AG04449 (cell line): ENCODE measurements at regions not wholly inside any gene's neighbourhood (a gene's known extent, or its start where the extent isn't known, plus 50 kb on each side); places are given as distances from the start of the nearest gene placed in this dataset.

Experiments
- CTCF ChIA-PET: fragments of 350-600 bp; formaldehyde crosslinking; extraction: SDS; loops from one replicate; lab custom pipeline; 2021; ENCODE audit warnings: antibody characterized with exemption; lab: Yijun Ruan, JAX
- POLR2A ChIA-PET: fragments of 400-600, 350-600 bp; formaldehyde crosslinking; extraction: SDS; loops from one replicate; lab custom pipeline; 2020; ENCODE audit warnings: antibody characterized with exemption, inconsistent platforms; lab: Yijun Ruan, JAX
- DNase-seq: peaks from one replicate; pipeline ENCODE4 v3.0.0-alpha.2; 2010; ENCODE audit warnings: low read depth, low spot score
- H3K4me3 ChIP-seq: 2 replicates; pipeline ENCODE4 v1.5.1; 2011; ENCODE audit warnings: low read depth, mild to moderate bottlenecking, control low read depth, low read length
- TF ChIP-seq, protein P1 (sequence below): IDR thresholded peaks from one replicate; pipeline ENCODE4 v1.5.1; 2011; ENCODE audit warnings: mild to moderate bottlenecking, moderate library complexity, low read length, control low read depth, inconsistent platforms; ENCODE audit not compliant: insufficient read depth; ENCODE audit errors: missing control alignments

DNA sequence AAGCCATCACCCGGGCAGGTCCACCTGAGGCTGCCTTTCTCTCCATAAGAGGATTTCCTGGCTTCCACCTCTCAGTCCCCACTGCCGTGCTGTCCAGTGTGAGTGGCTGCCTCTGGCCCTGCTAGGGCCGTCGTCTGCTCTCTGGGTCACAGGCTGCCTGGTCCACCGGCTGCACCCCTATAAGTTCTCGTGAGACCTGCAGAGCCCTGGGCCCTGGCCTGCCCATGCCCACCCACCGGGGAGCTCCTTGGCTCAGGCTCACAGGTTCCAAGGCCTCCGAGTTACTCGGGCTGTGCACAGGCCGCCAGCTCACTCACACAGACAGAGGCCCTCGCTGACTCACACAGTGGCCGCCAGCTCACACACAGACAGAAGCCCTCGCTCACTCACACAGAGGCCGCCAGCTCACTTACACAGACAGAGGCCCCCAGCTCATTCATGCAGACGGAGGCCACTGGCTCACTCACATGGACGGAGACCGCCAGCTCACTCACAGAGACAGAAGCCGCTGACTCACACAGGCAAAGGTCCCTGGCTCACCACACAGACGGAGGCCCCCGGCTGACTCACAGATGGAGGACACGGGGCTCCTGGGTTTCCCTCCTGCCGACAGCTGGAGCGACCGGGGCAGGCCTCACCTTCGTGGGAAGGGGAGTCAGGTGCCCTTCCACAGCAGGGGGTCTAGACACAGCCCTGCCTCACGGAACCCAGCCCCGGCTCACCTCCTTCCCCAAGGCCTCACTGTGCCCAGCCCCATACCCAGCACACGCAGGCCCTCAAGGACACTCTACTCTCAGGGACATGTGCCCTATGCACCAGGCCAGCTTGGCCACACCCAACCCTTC lies 334.1 kb upstream of the MYT1L start:
- ChIA-PET POLR2A (no interaction called here), CTCF (no interaction called here)
- no peak overlapping the region for H3K4me3 ChIP-seq
- TF ChIP-seq, protein P1, sequence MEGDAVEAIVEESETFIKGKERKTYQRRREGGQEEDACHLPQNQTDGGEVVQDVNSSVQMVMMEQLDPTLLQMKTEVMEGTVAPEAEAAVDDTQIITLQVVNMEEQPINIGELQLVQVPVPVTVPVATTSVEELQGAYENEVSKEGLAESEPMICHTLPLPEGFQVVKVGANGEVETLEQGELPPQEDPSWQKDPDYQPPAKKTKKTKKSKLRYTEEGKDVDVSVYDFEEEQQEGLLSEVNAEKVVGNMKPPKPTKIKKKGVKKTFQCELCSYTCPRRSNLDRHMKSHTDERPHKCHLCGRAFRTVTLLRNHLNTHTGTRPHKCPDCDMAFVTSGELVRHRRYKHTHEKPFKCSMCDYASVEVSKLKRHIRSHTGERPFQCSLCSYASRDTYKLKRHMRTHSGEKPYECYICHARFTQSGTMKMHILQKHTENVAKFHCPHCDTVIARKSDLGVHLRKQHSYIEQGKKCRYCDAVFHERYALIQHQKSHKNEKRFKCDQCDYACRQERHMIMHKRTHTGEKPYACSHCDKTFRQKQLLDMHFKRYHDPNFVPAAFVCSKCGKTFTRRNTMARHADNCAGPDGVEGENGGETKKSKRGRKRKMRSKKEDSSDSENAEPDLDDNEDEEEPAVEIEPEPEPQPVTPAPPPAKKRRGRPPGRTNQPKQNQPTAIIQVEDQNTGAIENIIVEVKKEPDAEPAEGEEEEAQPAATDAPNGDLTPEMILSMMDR, result no peak
- DNase-seq, result peak; percentile 23

DNA sequence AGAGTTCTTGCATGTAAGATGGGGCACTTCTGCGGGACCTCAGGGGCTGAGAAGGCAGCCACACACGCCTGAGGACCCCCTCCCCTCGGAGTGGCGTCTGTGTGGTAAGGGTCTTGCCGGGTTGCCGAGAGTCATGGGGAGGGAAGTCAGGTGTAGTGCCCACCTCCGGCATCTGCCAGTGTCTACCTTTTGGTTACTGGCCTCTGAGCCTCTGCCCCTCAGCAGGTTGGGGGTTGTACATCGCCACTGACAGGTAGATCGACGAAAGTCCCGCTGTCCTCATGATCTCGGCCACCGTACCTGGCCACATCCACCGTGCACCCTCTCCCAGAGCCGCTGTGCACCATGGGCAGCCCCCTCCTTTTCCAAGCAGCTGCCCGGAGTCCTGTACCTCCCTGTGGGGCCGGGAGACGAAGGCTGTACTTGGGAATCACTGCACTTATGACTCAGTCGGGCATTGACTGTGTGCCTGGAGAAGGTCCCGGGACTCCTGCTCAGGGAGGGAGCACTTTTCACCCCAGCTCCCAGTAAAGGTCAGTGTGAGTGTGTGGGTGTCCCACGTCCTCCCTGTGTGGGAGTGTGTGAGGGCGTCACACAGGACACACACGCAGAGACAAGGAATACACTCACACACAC lies 332.4 kb upstream of the MYT1L start:
- ChIA-PET POLR2A (no interaction called here), CTCF (no interaction called here)
- H3K4me3 ChIP-seq, result no peak overlapping the region
- TF ChIP-seq, protein P1, result no peak
- no peak for DNase-seq

DNA sequence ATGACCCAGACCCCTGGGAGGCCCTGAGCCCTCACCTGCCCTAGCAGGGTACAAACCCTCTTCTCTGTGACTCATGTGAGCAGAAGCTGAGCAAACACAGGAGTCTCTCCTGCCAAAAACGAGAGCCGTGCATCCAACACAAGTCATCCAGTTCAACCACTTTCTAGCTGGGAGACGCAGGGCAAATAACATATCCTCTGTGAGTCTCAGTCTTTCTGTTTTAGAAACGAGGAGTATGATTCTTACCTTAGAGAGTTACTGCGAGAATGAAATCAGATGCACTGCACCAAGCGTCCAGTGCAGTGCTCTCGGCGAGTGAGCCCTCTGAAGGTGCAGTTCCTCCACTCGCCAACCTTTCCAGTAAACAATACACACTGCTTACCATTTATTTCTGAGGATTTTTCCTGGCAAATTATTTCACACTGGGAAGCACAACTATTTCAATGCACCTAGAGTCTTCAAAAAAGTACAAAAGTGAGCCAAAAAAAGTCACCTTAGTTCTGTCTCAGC lies 331.8 kb upstream of the MYT1L start:
- no peak for DNase-seq
- TF ChIP-seq, protein P1, result no peak
- H3K4me3 ChIP-seq, result no peak overlapping the region
- ChIA-PET CTCF (no interaction called here), POLR2A (no interaction called here)

DNA sequence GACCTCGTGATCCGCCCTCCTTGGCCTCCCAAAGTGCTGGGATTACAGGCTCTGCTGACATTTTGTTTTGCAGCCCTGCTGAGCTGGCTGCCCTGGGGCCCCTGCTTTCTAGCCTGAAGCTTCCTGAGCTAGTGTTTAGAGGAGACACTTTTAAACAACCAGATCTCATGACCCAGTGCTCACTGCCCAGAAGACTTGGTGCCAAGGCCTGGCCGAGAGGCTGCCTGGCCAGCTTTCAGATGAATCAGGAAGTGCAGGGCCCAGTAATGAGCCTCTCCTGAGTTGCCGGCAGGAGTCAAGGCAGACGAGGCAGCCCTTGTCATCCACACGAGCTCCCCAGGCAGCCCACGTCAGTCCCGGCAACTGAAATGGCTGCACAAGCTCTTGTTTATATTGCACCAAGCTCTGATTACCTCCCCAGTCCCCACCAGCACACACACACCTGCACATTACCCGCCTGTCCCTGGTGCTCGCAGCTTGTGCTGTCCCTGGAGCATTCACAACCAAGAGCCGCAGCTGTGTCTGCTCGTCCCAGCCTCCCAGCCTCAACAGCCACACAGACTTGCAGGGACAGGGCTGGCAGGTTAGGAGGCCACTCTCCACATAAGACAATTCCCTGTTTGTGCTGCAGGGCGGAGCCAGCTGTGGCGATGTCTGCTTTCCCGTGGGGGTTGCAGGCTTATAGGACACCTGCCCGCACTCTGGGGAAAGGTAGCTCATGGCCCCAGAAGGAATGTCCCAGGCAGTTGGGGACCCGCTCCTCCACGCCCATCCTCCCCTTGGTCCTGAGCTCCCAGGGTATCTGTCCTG lies 331.2 kb upstream of the MYT1L start:
- TF ChIP-seq, protein P1, result no peak
- ChIA-PET POLR2A (no interaction called here), CTCF (no interaction called here)
- no peak overlapping the region for H3K4me3 ChIP-seq
- no peak for DNase-seq

DNA sequence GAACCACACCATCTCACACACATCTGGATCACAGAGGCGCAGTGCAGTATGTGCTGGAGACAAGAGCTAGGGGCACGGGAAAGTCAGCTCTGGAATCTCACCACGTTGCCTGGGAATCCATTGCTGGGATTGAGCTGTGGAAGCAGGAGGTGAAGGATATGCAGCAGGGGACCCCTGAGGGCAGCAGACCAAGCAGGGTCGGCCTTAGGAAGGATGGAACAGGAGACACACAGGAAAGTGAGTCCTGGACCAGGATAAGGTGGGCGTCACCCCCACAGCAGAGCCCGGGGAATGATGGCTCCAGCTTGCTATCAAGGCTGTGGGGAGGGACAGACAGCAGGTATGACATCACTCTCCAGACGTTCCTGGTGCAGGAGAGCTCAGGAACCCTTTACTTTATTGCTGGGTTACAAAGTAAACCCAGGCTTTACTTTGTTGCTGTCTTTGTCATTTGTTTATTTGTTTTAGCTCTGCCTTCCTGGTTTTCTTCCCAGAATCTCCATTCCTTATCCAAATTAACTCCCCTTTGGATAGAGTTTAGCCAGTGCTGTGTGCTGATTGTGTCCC lies 329.8 kb upstream of the MYT1L start:
- no peak for DNase-seq
- TF ChIP-seq, protein P1, result no peak
- H3K4me3 ChIP-seq, result no peak overlapping the region
- CTCF ChIA-PET, result no interaction called here
- POLR2A ChIA-PET, result no interaction called here
